ENCODE measurements at regions not wholly inside any gene's neighbourhood (a gene's known extent, or its start where the extent isn't known, plus 50 kb on each side); places are given as distances from the start of the nearest gene placed in this dataset.

DNA sequence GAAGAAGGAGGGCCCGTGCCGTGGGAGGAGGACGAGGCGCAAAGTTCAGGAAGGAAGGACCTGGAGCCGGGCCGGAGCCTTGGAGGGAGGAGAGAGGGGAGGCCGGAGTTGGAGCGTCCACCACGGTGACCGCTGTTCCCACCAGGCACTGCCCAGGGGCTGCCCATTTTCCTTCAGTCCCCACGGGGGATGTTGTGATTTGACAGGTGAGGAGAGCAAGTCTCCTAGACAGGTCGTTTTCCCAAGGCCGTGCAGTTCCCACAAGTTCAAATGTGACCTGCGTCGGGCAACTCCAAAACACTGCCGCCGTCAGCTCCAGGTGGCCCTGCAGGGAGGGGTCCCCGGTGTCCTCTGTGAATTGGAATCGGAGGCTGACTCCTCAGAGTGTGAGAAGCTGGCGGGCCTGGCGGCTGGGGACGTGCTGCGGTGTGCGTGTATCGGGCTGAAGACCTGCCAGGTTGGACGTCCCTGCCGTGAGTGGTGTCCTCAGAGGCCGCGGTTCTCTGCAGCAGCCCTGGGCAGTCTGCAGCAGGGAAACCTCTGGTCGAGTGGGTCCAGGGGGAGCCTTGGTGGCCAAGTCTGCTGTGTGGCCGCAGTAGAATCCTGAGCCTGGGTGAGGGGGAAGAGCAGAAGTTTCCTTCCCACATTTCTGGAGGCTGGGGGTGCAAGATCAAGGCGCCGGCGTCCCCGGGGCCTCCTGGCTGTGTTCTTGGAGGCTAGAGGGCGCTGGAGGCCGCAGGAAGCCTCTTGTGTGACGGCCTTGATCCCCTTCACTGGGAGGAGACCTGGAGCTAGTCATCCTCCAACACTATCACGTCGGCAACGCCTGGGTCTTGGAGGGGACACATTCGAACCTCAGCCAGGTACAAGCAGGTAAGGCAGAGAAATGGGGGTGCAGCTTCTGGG, 115.1 kb upstream of the FRMD1 start:
- TF ChIP-seq CTCF (conservative IDR thresholded peaks at IDR 0.05; ENCODE audit: low read length) (0 out of 2 replicates have a peak, but pooled peaks have one; percentile 19), EZH2phosphoT487 (IDR thresholded peaks at IDR 0.05; ENCODE audit: borderline replicate concordance, low read depth, low read length) (no peak)
